ENCODE measurements at regions not wholly inside any gene's neighbourhood (a gene's known extent, or its start where the extent isn't known, plus 50 kb on each side); places are given as distances from the start of the nearest gene placed in this dataset.

DNA sequence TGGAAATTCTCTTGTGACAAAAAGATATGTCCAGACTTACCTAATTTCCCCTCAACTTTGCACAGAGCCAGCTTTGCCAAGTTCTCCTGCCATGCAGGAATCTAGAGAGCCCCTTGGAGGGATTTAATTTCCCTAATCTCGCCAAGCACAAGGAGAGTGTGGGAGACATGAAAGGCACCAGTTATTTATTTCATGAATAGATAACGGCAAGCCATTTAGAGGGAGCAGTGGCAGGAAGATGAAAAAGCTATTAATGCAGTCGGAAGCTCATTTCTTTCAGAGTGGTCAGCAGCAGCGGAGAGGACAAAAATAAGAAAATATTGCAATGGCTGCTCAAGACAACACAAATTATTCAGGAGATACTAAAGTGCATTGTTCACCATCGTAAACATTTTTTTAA lies 150.9 kb upstream of the WSCD2 start:
- Histone ChIP-seq H3K27ac (no peak overlapping the region), H3K4me3 (no peak overlapping the region), H3K9me3 (peaks cover 0 to 5% of the 10 kb centered on the region in 2 donors), H3K36me3 (no peaks in the 10 kb centered on the region), H3K27me3 (no peaks in the 10 kb centered on the region), H3K4me1 (no peaks in the 10 kb centered on the region)
- intact Hi-C loops (cut with DNase I) = no loop called here
- TF ChIP-seq, protein P1, sequence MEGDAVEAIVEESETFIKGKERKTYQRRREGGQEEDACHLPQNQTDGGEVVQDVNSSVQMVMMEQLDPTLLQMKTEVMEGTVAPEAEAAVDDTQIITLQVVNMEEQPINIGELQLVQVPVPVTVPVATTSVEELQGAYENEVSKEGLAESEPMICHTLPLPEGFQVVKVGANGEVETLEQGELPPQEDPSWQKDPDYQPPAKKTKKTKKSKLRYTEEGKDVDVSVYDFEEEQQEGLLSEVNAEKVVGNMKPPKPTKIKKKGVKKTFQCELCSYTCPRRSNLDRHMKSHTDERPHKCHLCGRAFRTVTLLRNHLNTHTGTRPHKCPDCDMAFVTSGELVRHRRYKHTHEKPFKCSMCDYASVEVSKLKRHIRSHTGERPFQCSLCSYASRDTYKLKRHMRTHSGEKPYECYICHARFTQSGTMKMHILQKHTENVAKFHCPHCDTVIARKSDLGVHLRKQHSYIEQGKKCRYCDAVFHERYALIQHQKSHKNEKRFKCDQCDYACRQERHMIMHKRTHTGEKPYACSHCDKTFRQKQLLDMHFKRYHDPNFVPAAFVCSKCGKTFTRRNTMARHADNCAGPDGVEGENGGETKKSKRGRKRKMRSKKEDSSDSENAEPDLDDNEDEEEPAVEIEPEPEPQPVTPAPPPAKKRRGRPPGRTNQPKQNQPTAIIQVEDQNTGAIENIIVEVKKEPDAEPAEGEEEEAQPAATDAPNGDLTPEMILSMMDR (IDR thresholded peaks at IDR 0.05) = no peak
- no peak for DNase-seq (ENCODE audit: low spot score in 2 of 2)

DNA sequence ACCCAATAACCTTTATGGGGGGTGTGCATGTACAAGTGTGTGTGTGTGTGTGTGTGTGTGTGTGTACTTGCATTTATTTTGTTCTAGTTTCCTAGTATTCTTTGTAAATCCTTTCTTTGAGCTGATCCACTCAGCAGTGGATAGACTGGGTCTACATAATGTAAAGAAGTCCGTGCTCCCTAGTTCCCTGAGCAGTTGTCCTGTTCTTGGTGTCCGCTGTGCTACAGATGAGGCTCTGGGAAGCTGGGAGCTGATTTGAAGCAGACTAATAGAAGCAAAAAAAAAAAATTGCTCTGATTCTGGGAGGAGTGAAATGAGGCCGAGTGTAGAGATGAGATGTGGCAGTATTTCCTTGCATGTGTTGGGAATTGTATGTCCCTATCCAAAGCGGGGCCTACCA lies 150.4 kb upstream of the WSCD2 start:
- Histone ChIP-seq H3K4me3 (no peak overlapping the region), H3K4me1 (no peaks in the 10 kb centered on the region), H3K36me3 (no peaks in the 10 kb centered on the region), H3K9me3 (peaks cover 0 to 5% of the 10 kb centered on the region in 2 donors), H3K27ac (no peak overlapping the region), H3K27me3 (no peaks in the 10 kb centered on the region)
- intact Hi-C loops (cut with DNase I) = no loop called here
- DNase-seq (ENCODE audit: low spot score in 2 of 2) = no peak
- TF ChIP-seq, protein P1 (IDR thresholded peaks at IDR 0.05) = no peak

DNA sequence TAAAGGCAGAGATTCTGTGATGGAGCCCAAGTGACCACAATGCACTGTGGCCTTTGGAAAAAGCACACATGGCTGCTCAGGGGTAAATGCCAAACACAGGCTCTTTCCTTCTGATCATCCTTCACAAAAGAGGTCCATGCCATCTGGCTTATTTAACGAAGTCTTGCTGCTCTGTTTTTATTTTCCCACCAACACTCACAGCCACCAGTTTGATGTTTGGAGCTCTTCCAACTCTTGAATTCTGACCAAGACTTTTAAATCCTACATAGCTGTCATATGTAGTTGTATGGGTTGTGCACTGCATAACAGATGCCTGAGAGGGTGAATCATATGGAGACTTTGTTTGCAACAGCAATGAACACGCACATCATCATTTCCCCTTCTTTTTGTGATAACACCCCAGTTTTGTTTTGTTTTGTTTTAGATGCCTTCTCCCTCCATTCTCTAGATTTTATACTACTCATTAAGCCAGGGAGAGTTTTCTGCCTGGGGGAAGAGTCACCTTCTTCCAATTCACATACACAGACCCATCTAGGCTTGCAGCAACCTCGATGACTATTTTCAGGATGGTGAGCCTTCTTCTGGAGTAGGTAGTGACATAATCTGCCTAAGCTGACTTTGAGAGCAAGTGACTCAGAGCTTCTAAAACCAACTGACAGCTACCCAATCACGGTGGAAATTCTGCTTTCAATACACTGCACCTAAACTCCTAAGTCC lies 145.2 kb upstream of the WSCD2 start:
- DNase-seq (ENCODE audit: low spot score in 2 of 2) = no peak
- Histone ChIP-seq H3K27ac (no peak overlapping the region), H3K4me3 (no peak overlapping the region), H3K4me1 (no peaks in the 10 kb centered on the region), H3K9me3 (no peaks in the 10 kb centered on the region), H3K27me3 (no peaks in the 10 kb centered on the region), H3K36me3 (no peaks in the 10 kb centered on the region)
- intact Hi-C loops (cut with DNase I) = no loop called here
- TF ChIP-seq, protein P1 (IDR thresholded peaks at IDR 0.05) = no peak

DNA sequence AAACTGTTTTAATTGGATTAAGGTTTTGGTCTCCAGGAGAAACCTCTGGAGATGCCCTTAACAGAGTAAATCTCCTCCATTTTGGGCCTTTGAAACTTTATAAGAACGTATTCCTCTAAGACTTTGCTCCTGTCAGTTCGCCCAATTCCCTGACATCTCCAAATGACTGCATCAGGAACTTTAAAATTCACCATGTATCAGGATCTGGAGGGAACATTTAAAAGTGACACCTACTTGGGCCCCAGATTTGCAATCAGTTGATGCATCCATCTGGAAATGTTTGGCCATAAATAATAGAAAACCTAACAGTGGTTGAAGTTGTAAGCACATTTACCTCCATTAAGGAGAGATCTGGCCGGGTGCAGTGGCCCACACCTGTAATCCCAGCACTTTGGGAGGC lies 144.1 kb upstream of the WSCD2 start:
- Histone ChIP-seq H3K4me1 (no peaks in the 10 kb centered on the region), H3K9me3 (no peaks in the 10 kb centered on the region), H3K4me3 (no peak overlapping the region), H3K36me3 (no peaks in the 10 kb centered on the region), H3K27me3 (no peaks in the 10 kb centered on the region), H3K27ac (no peak overlapping the region)
- intact Hi-C loops (cut with DNase I) = no loop called here
- DNase-seq (ENCODE audit: low spot score in 2 of 2) = no peak
- TF ChIP-seq, protein P1 (IDR thresholded peaks at IDR 0.05) = no peak

DNA sequence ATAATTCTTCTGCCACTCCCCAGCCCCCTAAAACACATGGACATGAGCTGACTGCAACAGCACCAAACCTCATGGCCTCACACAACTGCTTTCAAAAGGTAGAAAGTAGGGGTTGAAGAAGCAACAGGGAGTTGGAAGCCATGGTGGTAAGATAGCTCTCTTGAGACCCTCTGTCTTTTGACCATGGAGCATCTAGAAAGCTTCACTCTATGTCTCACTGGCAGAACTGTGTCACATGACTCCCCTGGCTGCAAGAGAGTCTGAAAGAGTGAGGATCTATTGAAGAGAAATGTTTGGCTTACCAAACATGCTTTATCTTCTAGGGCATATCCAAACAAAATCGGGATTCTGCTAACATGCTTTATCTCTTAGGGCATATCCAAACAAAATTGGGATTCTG lies 142.9 kb upstream of the WSCD2 start:
- Histone ChIP-seq H3K4me3 (no peak overlapping the region), H3K27ac (no peak overlapping the region), H3K27me3 (no peaks in the 10 kb centered on the region), H3K36me3 (no peaks in the 10 kb centered on the region), H3K4me1 (no peaks in the 10 kb centered on the region), H3K9me3 (no peaks in the 10 kb centered on the region)
- TF ChIP-seq, protein P1 (IDR thresholded peaks at IDR 0.05) = no peak
- intact Hi-C loops (cut with DNase I) = no loop called here
- no peak for DNase-seq (ENCODE audit: low spot score in 2 of 2)

DNA sequence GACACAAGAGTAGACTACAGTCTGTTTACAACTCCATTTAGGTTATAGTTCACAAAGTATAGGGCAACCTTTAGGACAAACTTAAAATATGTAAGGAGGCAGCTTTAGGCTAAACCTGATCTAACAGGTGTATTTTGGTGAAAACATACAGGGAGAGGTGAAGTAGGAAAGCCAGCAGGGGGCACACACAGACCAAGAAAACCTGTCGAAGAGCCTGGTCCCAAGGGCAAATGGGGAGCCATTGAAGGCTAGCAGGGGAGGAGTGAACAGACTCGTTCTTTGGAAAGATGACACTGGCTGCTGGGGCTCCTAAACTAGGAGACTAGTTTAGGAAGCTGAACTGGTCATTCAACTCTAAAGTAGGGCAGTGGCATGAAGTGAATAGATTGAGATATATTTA lies 138.8 kb upstream of the WSCD2 start:
- Histone ChIP-seq H3K9me3 (no peaks in the 10 kb centered on the region), H3K27ac (no peak overlapping the region), H3K27me3 (no peaks in the 10 kb centered on the region), H3K4me1 (no peaks in the 10 kb centered on the region), H3K36me3 (no peaks in the 10 kb centered on the region), H3K4me3 (no peak overlapping the region)
- intact Hi-C loops (cut with DNase I) = loop anchor here (10.0 kb wide), 1 partner anchor 1316 kb away; no protein-coding TSS in a partner anchor
- TF ChIP-seq, protein P1 (IDR thresholded peaks at IDR 0.05) = peak; percentile 17 to 49 (median 29)
- DNase-seq (ENCODE audit: low spot score in 2 of 2) = no peak

Data from ascending aorta (tissue), 2 donors.